GM21786 (cell line): ENCODE measurements at regions not wholly inside any gene's neighbourhood (a gene's known extent, or its start where the extent isn't known, plus 50 kb on each side); places are given as distances from the start of the nearest gene placed in this dataset.
A peak's percentile ranks its signal among the peaks of the same experiment; 100 is the strongest.
"Not testable (repeated sequence)": the region's sequence is repeated elsewhere in the genome, so short reads cannot be mapped to it uniquely, and the experiment has no call there.

Source experiments
- ATAC-seq: cut with Tn5 transposase; IDR thresholded peaks from one replicate; pipeline ENCODE4 v1.9.1; 2021; ENCODE audit not compliant: unreplicated experiment

DNA sequence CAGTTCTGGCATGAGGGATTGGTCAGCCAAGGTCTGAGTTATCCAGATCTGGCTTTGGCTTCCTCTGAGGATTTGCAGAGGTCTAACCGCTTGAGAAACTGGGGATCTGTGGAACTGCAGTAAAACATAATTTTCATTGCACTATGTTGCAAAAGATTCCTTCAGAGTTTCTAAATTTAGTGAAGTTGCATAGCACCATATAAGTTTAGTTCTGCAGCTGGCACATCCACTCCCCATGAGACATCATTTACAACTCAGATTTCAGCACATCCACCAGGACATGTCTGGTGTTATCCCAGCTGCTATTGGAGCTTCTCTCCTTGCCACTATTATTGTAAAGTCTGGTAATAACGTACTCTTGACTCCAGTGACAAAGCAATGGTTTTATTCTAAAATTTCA, 181.5 kb downstream of the CWF19L2 start:
- ATAC-seq = no peak

DNA sequence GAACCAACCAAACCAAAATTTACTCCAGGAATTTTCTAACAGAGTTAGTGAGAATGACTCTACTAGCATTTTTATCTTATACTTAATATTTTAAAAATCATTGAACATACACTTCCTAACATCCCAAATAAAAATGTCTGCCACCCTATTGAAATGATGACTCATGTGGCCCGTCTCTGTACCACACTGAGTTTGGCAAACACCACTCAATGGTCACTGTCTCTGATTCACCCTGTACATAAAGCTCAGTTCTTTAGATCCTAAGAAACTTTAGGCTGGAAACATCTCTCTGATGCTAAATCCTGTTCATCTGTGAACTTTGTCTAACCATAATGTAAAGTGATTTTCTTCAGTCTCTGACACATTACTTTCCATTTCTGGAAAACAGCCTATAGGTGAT, 182.0 kb downstream of the CWF19L2 start:
- no peak for ATAC-seq

DNA sequence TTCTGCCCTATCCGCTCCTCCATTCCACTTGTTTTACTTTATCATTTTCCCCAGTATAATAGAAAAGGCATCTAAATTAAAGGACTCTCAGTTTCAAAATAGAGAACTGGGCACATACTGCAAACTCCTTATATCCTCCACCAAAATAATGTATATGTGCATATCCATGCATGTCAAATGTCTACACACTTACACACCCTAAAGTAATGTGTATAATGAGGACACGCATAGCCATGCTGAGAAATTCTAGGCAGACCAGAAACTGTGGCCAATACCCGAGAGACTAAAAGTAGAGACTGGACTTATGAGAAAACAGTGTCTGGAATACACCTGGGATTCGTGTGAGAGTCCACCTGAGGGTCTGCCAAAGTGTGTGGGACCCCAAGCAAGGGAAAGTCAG, 183.5 kb downstream of the CWF19L2 start:
- no peak for ATAC-seq

DNA sequence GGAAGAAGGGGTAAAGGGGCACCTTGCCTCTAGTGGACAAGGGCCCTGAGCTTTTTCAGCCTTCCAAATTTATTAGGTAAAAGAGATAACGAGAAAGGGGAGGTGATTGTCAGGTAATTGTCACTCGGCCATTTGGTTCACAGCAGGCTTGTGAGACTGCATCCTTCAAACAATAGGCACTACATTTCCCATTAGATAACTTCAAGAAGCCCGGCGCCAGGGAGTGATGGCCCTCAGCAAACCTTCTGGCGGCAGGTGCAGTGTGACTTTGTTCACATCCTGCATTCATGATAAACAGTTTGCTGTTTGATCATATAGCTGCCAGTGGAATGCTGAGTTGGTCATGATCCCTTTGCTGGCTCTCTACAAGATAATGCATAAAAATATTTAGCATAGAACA, 185.1 kb downstream of the CWF19L2 start:
- no peak for ATAC-seq

DNA sequence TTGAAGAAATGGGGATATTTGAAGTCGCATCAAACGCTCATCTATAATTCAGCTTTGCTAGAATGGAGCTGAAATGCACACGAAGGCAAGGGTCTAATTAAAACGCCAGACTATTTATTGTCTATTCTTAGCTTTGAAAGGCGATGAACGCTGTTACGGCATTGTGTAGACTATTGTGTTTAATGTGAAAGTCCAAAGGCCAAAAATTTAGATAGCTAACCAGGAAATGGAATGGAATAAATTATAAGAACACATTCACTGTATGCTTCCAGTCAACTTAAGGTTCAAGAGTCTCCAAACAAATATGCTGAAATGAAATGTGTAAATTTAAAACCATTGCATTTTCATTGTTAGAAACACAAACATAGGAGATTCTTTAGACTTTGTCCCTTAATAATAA, 186.2 kb downstream of the CWF19L2 start:
- no peak for ATAC-seq

DNA sequence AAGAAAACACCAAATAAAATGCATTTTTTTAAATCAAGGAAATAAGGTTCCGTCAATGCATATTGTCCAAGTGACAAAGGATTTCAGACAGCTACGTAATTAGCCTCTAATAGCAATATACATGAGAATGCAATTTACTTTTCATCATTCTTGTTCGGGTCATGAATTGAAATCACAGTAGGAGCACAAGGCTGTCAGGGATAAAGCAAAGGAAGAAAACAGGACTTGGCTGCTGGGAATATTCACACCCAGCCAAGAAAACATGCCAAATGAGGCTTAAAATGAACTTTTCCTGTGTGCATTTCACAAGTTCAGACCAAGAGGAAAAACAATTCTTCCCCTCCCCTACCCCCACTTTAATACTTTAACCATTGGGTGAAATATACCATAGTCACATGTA, 188.6 kb downstream of the CWF19L2 start:
- ATAC-seq = no peak

DNA sequence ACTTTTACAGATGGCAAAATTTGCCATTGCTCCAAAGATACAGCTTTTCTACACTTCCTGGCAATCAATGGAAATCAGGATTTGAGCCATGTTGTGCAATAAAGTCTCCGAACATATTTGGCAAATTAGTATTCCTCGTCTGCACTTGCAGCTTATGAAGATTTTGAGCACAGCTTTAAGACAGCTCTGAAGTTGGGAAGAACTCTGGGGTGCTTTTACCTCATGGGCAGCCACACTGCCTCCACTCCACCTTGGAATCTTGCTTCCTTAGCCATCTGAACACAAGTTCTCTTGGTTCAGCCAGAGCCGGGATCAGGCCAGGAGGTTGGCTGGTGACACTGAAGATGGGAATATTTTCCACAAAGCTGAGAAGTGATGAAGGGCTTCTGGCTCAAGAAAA, 191.2 kb downstream of the CWF19L2 start:
- no peak for ATAC-seq

DNA sequence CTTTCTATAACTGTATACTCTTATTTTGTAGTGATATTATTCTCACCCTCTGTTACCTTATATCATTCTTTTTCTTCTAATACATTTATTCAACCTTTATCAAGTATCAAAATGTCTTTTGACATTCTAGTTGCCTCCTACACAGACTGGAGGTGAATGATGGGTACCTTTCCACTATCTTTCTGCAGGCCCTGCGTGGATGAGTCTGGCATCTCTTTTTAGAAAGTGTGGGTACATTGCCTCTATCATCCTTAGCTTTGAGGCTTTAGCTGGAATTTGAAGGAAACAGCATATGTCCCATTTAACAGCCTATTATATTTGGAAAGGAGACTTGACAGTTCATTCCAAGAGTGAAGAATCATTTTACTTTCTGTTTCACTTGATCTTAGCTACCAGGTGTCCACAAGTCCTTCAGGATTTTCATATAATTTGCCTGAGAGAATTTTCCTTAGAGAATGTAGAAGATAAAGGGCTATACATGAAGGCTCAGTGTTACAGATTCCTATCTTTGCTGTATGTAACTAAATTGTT, 192.0 kb downstream of the CWF19L2 start:
- ATAC-seq = no peak

DNA sequence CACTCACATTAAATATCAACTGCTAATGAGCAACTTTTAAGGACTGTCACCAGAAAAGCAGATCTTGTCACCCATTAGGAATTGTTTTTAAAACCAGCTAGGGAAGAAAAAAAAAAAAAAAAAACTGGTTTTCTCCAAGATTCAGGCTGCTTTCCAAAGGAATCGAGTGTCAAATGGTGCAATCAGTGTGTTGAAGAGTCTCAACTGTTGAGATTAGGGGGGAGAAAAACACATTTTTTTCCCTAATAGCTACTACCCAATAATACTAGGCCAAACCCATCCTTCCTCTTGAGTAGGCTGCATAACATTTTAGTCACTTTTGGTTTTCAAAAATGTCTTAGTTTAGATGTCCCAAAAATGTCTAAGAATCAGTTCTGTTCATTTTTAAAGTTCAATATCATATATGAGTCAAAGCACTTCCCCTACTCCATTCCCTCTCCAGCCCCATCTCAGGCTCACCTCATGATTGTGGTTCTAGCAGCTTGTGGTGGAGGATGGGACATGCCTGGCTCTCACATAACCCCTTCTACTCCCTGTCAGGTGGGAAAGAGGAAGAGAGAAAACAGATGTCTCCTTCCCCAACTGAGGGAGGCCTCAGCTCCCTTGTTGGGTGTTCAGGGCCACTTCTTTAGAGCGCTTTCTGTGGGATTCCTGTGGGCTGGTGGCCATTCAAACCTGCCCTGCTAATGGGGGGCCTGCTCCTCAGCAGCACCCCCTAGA, 193.6 kb downstream of the CWF19L2 start:
- peak; percentile 69 for ATAC-seq

DNA sequence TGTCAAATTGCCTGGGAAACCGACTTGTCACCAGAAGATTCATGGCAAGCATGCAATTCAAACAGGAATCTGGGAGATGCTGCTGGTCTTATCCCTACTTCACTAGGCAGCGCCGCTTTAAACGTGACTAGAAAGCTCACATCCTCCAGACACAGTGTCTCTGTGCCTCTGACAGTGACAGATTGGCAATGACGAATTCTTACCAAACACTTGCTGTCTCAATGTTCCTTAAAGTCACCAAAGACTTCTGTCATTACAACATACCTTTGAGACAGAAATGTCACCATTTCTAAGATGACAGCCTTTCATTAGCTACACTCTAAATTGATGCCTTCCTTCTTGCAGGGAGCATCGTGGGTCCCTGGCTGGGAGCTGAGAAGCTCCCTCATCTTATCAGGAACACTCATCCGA, 197.8 kb downstream of the CWF19L2 start:
- ATAC-seq = no peak

DNA sequence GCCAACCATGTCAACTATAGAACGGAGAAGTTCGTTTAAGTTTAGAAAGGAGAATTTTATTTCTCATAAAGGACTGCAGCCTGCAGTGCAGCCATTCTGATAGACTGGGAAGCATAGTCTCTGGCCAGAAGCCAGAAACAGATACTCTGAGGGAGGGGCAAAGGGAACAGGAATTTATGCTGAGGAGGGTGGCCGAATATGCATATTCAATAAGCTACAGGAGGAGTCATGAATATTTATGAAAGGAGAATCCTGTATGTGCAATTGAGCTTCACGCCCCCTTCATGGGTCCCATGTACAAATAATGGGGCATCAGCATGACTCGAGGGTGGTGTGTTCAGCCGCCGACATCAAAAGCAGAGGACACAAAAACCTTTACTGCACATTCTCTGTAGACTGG, 199.9 kb downstream of the CWF19L2 start:
- no peak for ATAC-seq

DNA sequence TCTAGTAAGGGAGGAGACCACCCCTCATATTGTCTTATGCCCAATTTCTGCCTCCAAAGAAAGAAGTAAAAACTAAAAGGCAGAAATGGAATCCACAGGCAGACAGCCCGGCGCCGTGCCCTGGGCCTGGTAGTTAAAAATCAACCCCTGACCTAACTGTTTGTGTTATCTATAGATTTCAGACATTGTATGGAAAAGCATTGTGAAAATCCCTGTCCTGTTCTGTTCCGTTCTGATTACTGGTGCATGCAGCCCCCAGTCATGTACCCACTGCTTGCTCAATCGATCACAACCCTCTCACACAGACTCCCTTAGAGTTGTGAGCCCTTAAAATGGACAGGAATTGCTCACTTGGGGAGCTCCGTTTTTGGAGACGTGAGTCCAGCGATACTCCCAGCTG, 204.0 kb downstream of the CWF19L2 start:
- ATAC-seq = not testable (repeated sequence)

DNA sequence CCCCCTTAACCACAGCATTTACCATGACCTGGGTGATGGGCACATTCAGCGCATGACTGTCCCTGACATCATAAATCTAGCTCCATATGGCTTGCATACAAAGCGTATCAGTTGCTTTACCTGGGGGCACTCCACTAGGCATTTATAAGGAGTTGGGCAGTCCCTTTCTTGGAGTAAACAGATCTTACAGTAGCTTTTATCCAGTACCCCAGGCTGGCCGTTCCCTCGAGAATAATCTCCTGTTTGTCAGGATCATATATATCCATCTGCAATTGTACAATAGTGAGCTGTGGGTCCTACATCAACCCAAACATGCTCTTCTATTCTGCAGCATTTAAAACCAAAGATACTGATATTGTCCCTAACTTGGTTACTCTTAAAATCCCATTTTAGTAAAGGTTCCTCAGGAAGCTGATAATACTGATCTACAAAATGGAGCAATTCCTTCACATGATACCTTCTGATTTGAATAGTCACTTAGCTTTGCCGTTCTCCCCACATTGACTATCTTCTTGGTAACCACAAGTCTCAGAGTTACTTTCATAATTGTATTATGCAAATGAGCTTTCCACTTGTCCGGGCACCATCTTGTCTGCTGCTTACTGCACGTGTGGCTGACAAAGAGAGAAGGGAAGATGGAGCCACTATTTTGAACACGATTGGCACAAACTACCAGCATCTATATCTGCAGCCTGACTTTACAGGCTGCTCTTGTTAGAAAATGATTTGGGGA, 205.0 kb downstream of the CWF19L2 start:
- peak; percentile 65 for ATAC-seq

DNA sequence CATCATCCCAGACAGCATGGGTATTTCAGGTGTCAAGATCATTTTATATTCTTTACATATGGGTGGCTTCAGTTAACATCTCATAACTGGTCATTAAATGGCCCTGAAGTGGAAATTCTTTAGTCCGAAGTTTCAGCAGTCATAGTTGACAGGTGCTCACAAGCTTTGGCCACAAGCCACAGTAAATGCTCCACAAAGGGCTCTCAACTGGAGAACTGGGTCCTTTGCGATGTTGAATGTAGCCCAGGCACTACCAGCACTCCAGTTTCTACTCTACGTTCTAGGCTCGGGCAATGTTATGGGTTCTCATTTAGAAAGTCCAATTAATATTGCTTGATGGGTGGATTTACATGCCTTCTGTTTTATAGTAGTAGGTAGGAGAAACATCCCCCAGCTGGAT, 206.3 kb downstream of the CWF19L2 start:
- ATAC-seq = no peak

DNA sequence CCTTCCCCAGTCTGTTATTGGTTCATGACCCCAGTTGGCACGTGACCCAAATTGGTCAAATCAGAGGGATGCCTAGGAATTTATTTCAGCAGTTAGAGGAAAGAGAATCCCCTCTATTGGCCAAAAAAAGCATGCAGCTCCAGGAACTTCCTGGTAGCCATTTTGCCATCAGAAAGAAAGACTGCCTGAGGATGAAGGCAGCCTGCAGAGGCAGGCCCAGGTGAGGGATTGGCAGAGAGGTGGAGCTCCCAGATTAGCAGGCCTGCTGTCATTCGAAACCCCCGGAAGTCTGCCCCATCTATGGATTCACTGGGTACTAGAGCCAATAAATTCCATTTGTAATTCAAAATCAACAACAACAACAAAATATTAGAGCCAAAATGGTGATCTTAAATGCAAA, 207.6 kb downstream of the CWF19L2 start:
- no peak for ATAC-seq

DNA sequence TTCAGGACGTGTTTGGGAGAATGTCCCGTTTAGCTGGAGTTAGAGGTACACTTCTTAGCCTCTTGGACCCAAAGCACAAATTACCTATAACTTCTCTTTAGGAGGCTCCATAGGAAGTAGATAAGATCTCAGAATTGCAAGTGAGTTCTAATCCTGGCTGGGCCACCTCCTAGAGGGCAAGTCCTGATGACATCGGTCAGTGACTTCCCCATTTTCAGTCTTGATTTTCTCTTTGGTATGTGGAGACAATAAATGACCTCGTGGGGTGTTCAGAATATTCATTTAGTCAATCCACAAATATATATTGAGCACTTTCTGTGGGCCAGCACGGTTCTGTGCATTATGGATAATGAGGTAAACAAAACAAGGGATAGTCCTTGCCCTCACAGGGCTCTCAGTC, 208.6 kb downstream of the CWF19L2 start:
- ATAC-seq = no peak

DNA sequence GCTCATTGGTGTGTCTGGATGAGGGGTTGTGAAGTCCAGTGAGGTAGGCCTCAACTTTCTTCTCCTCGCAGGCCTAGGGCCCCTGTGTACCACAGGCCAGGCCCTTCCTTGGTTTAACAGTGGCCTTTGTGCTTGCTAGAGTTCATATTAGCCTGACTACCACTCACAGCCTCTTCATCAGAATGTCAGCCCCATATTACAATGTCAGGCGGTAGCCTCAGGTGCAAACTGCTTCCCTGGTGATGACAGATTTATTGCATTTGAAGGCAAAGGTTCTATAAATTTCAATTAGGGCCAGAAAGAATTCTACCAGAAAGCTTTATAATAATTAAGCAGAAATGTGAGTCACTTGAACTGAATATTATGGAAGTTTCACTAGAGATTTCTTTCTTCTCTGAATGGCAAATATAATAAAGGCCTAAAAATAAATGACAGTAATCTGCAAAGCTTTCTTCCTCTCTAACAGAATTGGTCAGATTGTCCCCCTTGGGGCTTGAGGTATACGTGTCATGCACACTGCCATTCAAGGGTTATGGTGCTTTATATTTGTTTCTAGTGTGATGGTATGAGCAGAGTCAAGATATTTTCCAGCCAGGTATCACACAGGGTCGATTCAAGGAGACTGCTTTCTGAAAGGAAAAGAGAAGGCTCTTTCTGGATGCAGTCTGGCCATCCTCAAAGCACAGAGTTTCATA, 210.3 kb downstream of the CWF19L2 start:
- no peak for ATAC-seq

DNA sequence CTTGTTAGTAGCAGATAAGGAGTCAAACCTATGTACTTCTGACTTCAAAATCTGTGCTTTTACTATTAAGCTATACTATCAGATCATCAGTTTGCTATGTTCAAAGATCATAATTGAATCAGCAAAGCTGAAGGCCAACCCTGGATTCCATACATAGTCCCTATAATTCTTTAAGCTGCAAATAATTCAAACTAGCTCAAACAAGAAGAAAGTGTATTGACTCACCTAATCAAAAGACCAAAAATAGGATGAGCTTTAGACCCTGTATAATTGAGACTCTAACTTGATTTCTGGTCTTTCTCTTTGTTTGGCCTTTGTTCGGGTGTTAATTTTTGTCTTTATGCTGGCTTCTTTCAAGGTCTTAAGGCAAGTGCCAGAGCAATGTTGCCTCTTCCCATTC, 213.7 kb downstream of the CWF19L2 start:
- ATAC-seq = no peak

DNA sequence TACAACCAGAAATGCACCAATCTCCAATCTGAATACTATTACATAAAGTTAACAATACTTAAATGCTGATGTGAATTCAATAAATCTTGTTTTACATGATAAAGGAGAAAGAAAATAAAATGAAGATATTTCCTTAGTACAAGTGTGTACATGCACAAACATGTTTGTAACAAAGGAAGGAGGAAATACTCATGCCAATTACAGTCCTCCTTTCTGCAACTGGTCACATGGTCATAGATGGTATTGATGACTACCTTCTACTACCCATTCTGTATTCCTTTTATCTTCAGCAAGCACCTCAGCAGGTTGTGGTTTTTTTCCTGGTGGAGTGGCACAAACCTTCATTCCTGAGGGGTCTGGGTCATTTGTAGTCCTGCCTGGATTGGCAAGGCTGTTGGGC, 214.2 kb upstream of the GUCY1A2 start:
- no peak for ATAC-seq

DNA sequence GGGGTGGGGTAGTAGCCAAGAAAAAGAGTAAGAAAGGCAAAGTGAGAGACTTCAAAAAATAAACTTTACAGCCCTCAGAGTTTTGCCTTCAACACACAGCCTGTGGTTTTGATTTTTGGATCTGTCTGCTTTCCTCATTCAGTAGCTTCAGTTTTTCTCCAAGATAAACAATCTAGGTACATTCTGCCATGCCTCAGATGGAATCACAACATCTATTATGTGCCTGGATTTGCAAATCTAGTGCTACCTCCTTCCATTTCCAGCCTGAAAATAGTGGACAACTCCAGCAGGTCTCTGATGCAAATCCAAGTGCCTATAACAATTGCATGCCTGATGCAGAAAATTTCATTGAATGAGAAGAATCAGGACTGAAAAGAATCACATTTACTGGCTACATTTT, 206.6 kb upstream of the GUCY1A2 start:
- no peak for ATAC-seq

DNA sequence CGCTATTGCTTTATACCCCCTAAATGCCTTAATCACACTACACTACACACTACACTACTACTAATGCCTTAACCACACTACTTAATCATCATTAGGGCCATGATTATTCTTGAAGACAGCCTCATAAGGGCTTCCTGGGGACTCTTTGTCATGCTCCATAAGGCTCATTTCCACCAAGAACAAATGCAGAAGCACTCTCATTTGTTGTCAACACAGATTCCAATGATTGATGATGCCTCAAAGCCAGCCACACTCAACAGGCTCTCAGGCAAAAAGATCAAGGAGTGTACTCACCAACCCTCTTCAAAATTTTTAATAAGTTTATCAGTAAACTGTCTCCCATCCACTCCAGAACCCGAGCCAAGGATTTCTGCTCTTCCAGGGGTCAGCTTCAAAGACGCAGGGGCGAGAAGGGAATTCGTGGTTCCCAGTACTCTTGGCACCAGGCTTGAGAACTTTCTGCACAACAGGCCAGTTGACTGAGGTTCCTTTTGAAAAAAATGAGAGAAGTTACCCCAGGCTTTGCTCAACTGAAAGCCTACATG, 204.7 kb upstream of the GUCY1A2 start:
- no peak for ATAC-seq

DNA sequence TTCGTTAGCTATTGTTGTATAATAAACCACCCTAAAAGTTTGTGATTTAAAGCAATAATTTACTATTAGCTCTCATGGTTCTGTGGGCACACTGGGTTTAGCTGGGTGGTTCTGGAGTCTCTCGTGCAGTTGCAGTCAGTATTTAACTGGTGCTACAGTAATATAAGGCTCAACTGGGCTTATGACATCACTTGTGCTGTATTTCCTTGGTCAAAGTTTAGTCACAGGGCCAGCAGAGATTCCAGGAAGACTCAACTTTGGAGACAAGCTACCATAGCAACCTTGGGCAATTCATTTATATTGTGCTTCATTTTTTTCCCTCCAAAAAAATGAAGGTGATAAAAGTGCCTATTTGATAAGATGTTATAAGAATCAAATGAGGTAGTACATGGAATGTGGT, 204.2 kb upstream of the GUCY1A2 start:
- ATAC-seq = no peak
